Neural cell (in vitro differentiated cells): ENCODE measurements at regions not wholly inside any gene's neighbourhood (a gene's known extent, or its start where the extent isn't known, plus 50 kb on each side); places are given as distances from the start of the nearest gene placed in this dataset.

ENCODE experiments used
- H2AFZ ChIP-seq: fragments of 200-600, 300-800 bp; sonication (generic), shearing (Covaris generic); 2 replicates; pipeline ENCODE4 v1.6.0; 2014; ENCODE audit warnings: low read depth, mild to moderate bottlenecking, antibody characterized with exemption, low read length, moderate library complexity
- H3F3A ChIP-seq: fragments of 200-600 bp; shearing (Covaris generic); 2 replicates; pipeline ENCODE4 v1.6.1; 2016; ENCODE audit warnings: mild to moderate bottlenecking, moderate library complexity, mixed read lengths, antibody characterized with exemption, low read length; ENCODE audit not compliant: insufficient read depth, poor library complexity, severe bottlenecking
- H3K27ac ChIP-seq: fragments of 200-600, 300-800 bp; sonication (generic), shearing (Covaris generic); 2 replicates; pipeline ENCODE4 v1.5.1; 2014; ENCODE audit warnings: mild to moderate bottlenecking, low read length, moderate library complexity
- H3K27me3 ChIP-seq: fragments of 300-800, 200-600 bp; sonication (generic), shearing (Covaris generic); 2 replicates; pipeline ENCODE4 v1.6.0; 2014; ENCODE audit warnings: mild to moderate bottlenecking, low read depth, low read length, moderate library complexity; ENCODE audit not compliant: insufficient read depth
- H3K36me3 ChIP-seq: fragments of 300-800, 200-600 bp; sonication (generic), shearing (Covaris generic); 2 replicates; pipeline ENCODE4 v1.5.1; 2014; ENCODE audit warnings: mild to moderate bottlenecking, antibody characterized with exemption, low read length, moderate library complexity; ENCODE audit not compliant: insufficient read depth
- H3K4me2 ChIP-seq: fragments of 300-800, 200-600 bp; sonication (generic), shearing (Covaris generic); 2 replicates; pipeline ENCODE4 v1.6.0; 2014; ENCODE audit warnings: mild to moderate bottlenecking, low read length
- H3K4me3 ChIP-seq: fragments of 300-800, 200-600 bp; sonication (generic), shearing (Covaris generic); 2 replicates; pipeline ENCODE4 v1.5.1; 2014; ENCODE audit warnings: mild to moderate bottlenecking, low read length, moderate library complexity
- H3K79me2 ChIP-seq: fragments of 200-600 bp; shearing (Covaris generic); replicated peaks from 2 replicates; pipeline ENCODE4 v1.6.0; 2014; ENCODE audit warnings: mild to moderate bottlenecking, low read length, moderate library complexity; ENCODE audit not compliant: insufficient read depth
- H3K9ac ChIP-seq: fragments of 300-800, 200-600 bp; sonication (generic), shearing (Covaris generic); 2 replicates; pipeline ENCODE4 v1.6.1; 2016; ENCODE audit warnings: mild to moderate bottlenecking, low read length, mixed read lengths
- H3K9me2 ChIP-seq: fragments of 200-600 bp; shearing (Covaris generic); 2 replicates; pipeline ENCODE4 v1.6.1; 2016; ENCODE audit warnings: mild to moderate bottlenecking, low read length, mixed read lengths; ENCODE audit not compliant: insufficient read depth
- H3K9me3 ChIP-seq: fragments of 200-600, 300-800 bp; sonication (generic), shearing (Covaris generic); 2 replicates; pipeline ENCODE4 v1.6.1; 2016; ENCODE audit warnings: mild to moderate bottlenecking, mixed run types, low read length, moderate library complexity, mixed read lengths
- H4K20me1 ChIP-seq: fragments of 200-600 bp; shearing (Covaris generic); 2 replicates; pipeline ENCODE4 v1.6.1; 2016; ENCODE audit warnings: mild to moderate bottlenecking, mixed run types; ENCODE audit not compliant: insufficient read depth
- EP300 ChIP-seq: fragments of 450-650 bp; conservative IDR thresholded peaks from 2 replicates; pipeline ENCODE4 v1.6.1; 2014; ENCODE audit warnings: antibody characterized with exemption, mild to moderate bottlenecking, moderate library complexity; ENCODE audit not compliant: poor library complexity, severe bottlenecking
- EZH2 ChIP-seq: fragments of 200-600, 300-800 bp; shearing (Covaris generic), sonication (generic); IDR thresholded peaks from 2 replicates; pipeline ENCODE4 v1.6.1; 2014; ENCODE audit warnings: antibody characterized with exemption, low read length, borderline replicate concordance, mild to moderate bottlenecking; ENCODE audit not compliant: insufficient read depth, poor library complexity, severe bottlenecking
- MXI1 ChIP-seq: fragments of 450-650 bp; conservative IDR thresholded peaks from 2 replicates; pipeline ENCODE4 v1.6.1; 2014; ENCODE audit warnings: antibody characterized with exemption, mild to moderate bottlenecking; ENCODE audit not compliant: poor library complexity, severe bottlenecking
- POLR2AphosphoS5 ChIP-seq: IDR thresholded peaks from 2 replicates; pipeline ENCODE4 v1.6.1; 2012
- RAD21 ChIP-seq: fragments of 450-650 bp; conservative IDR thresholded peaks from 2 replicates; pipeline ENCODE4 v1.6.1; 2014; ENCODE audit warnings: antibody characterized with exemption, mild to moderate bottlenecking, moderate library complexity
- SMC3 ChIP-seq: fragments of 450-650 bp; conservative IDR thresholded peaks from 2 replicates; pipeline ENCODE4 v1.6.1; 2014; ENCODE audit warnings: antibody characterized with exemption, mild to moderate bottlenecking, moderate library complexity; ENCODE audit not compliant: poor library complexity
- TAF1 ChIP-seq: IDR thresholded peaks from 2 replicates; pipeline ENCODE4 v1.6.1; 2012; ENCODE audit warnings: low read depth
- TF ChIP-seq, protein P1 (sequence below): fragments of 450-650 bp; IDR thresholded peaks from 2 replicates; pipeline ENCODE4 v1.5.1; 2014; ENCODE audit warnings: antibody characterized with exemption, mild to moderate bottlenecking, moderate library complexity; ENCODE audit not compliant: poor library complexity, severe bottlenecking

GRCh38 chr14:62126879-62127478 is 364.8 kb downstream of the SNAPC1 start:
- Histone ChIP-seq H3K9ac (no peak overlapping the region), H3K27me3 (no peaks in the 10 kb centered on the region), H3K36me3 (no peaks in the 10 kb centered on the region), H3K4me2 (no peak overlapping the region), H3K4me3 (no peak overlapping the region), H3K27ac (no peak overlapping the region), H3K9me2 (no peaks in the 10 kb centered on the region), H2AFZ (no peak overlapping the region), H3K79me2 (no peaks in the 10 kb centered on the region), H3F3A (no peaks in the 10 kb centered on the region), H4K20me1 (no peaks in the 10 kb centered on the region), H3K9me3 (no peaks in the 10 kb centered on the region)
- TF ChIP-seq POLR2AphosphoS5 (no peak), SMC3 (peak; percentile 95), RAD21 (peak; percentile 95), EP300 (no peak)
- TF ChIP-seq, protein P1, sequence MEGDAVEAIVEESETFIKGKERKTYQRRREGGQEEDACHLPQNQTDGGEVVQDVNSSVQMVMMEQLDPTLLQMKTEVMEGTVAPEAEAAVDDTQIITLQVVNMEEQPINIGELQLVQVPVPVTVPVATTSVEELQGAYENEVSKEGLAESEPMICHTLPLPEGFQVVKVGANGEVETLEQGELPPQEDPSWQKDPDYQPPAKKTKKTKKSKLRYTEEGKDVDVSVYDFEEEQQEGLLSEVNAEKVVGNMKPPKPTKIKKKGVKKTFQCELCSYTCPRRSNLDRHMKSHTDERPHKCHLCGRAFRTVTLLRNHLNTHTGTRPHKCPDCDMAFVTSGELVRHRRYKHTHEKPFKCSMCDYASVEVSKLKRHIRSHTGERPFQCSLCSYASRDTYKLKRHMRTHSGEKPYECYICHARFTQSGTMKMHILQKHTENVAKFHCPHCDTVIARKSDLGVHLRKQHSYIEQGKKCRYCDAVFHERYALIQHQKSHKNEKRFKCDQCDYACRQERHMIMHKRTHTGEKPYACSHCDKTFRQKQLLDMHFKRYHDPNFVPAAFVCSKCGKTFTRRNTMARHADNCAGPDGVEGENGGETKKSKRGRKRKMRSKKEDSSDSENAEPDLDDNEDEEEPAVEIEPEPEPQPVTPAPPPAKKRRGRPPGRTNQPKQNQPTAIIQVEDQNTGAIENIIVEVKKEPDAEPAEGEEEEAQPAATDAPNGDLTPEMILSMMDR, result peak; percentile 90

DNA sequence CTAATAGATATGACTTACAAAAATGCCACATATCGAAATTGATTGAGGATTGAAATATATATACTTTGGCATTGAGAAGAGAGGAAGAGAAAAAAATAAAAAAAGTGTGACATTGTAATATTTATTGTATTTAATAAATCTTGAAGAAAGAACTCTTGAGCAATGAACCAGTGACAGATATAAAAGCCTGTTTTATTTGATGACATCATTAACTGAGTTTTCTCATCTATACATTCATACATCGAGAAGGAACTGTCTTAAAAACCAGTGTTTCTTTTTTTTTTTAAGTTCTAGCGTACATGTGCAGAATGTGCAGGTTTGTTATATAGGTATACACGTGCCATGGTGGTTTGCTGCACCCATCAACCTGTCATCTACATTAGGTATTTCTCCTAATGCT is 368.2 kb downstream of the SNAPC1 start:
- TF ChIP-seq SMC3 (no peak), RAD21 (no peak), TAF1 (no peak), MXI1 (no peak)
- TF ChIP-seq, protein P1, result no peak

GRCh38 chr14:62133776-62134550 is 371.7 kb downstream of the SNAPC1 start:
- Histone ChIP-seq H3K4me2 (no peak overlapping the region), H3K27me3 (no peaks in the 10 kb centered on the region), H3K9me3 (no peaks in the 10 kb centered on the region), H3K36me3 (no peaks in the 10 kb centered on the region), H3K79me2 (no peaks in the 10 kb centered on the region), H4K20me1 (no peaks in the 10 kb centered on the region), H3K9me2 (no peaks in the 10 kb centered on the region), H3K9ac (no peak overlapping the region), H3F3A (no peaks in the 10 kb centered on the region), H3K4me3 (no peak overlapping the region), H3K27ac (no peak overlapping the region), H2AFZ (no peak overlapping the region)
- TF ChIP-seq POLR2AphosphoS5 (no peak), RAD21 (no peak), MXI1 (no peak), EZH2 (no peak)

More for the DNA sequence above, 368.2 kb downstream of the SNAPC1 start:
- H3K9ac ChIP-seq, result no peak overlapping the region
- H3K36me3 ChIP-seq, result no peaks in the 10 kb centered on the region
- H3K4me3 ChIP-seq, result no peak overlapping the region
- no peaks in the 10 kb centered on the region for H3K79me2 ChIP-seq
- H3K4me2 ChIP-seq, result no peak overlapping the region
- no peak overlapping the region for H2AFZ ChIP-seq
- H3K9me2 ChIP-seq, result no peaks in the 10 kb centered on the region
- H3K27ac ChIP-seq, result no peak overlapping the region
- H3K27me3 ChIP-seq, result no peaks in the 10 kb centered on the region
- H3K9me3 ChIP-seq, result no peaks in the 10 kb centered on the region
- H3F3A ChIP-seq, result no peaks in the 10 kb centered on the region
- H4K20me1 ChIP-seq, result no peaks in the 10 kb centered on the region
